ENCODE measurements at regions not wholly inside any gene's neighbourhood (a gene's known extent, or its start where the extent isn't known, plus 50 kb on each side); places are given as distances from the start of the nearest gene placed in this dataset.

DNA sequence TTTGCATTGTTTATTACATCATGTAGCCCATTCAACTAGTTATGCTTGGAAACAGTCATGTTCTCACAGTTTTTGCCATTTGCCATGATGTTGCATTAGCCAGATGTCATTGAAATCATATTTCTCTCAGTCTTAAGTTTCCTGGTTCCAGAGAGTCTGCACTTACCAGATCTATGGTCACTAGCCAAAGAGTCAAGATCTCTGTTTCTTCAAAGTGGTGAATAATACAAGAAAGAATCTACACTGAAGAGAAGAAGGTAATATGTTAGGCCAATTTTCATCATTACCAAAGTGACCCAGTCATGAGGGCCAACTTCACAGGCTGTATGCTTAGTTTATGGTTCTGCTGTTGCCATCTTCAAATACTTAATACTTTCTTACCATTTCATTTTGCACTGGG lies 89.0 kb upstream of the PHYHIPL start:
- intact Hi-C loops (cut with micrococcal nuclease) = no loop called here
- H3K27ac Mint-ChIP-seq = no peak overlapping the region

GRCh38 chr10:59088912-59089573 lies 87.4 kb upstream of the PHYHIPL start:
- Histone ChIP-seq H3K27me3 (replicated peaks in 1 of 4; ENCODE audit: control extremely low read depth in 1 of 4, control insufficient read depth in 3 of 4, insufficient read depth in 4 of 4, low read length in 3 of 4) (no peaks in the 10 kb centered on the region), H4K20me1 (ENCODE audit: control insufficient read depth, insufficient read depth, low read length, poor library complexity, severe bottlenecking) (no peaks in the 10 kb centered on the region), H3K4me3 (ENCODE audit: control extremely low read depth in 1 of 5, extremely low read depth in 1 of 5, insufficient read depth in 1 of 5, low read depth in 2 of 5, low read length in 4 of 5) (no peak overlapping the region), H3K9me3 (ENCODE audit: control extremely low read depth in 1 of 3, control insufficient read depth in 2 of 3, insufficient read depth in 1 of 3, low read length in 2 of 3) (no peaks in the 10 kb centered on the region), H3K9ac (ENCODE audit: low read length) (no peak overlapping the region), H3K27ac (ENCODE audit: low read length in 2 of 2) (no peak overlapping the region), H3K36me3 (replicated peaks in 1 of 2; ENCODE audit: control extremely low read depth in 1 of 2, control insufficient read depth in 1 of 2, extremely low read depth in 1 of 2, insufficient read depth in 2 of 2, low read length in 1 of 2) (no peaks in the 10 kb centered on the region), H3K4me1 (ENCODE audit: control insufficient read depth in 2 of 2, insufficient read depth in 2 of 2, low read length in 2 of 2) (no peaks in the 10 kb centered on the region), H2AFZ (ENCODE audit: insufficient read depth, low read depth, low read length, poor library complexity, severe bottlenecking) (no peak overlapping the region), H3K4me2 (replicated peaks; ENCODE audit: low read depth, low read length, poor library complexity, severe bottlenecking) (no peak overlapping the region), H3K79me2 (ENCODE audit: control insufficient read depth, insufficient read depth, low read length) (no peaks in the 10 kb centered on the region)
- 89% methylated on average over 6 of the region's 11 CpGs for WGBS (ENCODE audit: insufficient coverage)
- no peak for ATAC-seq (ENCODE audit: low read depth)
- TF ChIP-seq CTCF (IDR thresholded peaks at IDR 0.05) (no peak), EZH2 (IDR thresholded peaks at IDR 0.05; ENCODE audit: borderline replicate concordance, insufficient read depth, low read depth, low read length, poor library complexity, severe bottlenecking) (no peak)
- Mint-ChIP-seq H3K27me3 (peaks cover 3% of the 10 kb centered on the region), H3K4me3 (no peak overlapping the region), H3K27ac (no peak overlapping the region), H3K9me3 (ENCODE audit: insufficient read depth) (peaks cover 4% of the 10 kb centered on the region), H3K4me1 (no peaks in the 10 kb centered on the region)
- CTCF ChIA-PET = no interaction called here
- POLR2A ChIA-PET = no interaction called here
- intact Hi-C loops (cut with micrococcal nuclease) = no loop called here
- no peak for DNase-seq

More for the DNA sequence above, 89.0 kb upstream of the PHYHIPL start:
- no peak overlapping the region for H3K4me3 ChIP-seq (ENCODE audit: control extremely low read depth in 1 of 5, extremely low read depth in 1 of 5, insufficient read depth in 1 of 5, low read depth in 2 of 5, low read length in 4 of 5)
- Mint-ChIP-seq H3K4me3 (no peak overlapping the region), H3K4me1 (no peaks in the 10 kb centered on the region), H3K9me3 (ENCODE audit: insufficient read depth) (peaks cover 4% of the 10 kb centered on the region), H3K27me3 (peaks cover 3% of the 10 kb centered on the region)
- no peak overlapping the region for H3K4me2 ChIP-seq (replicated peaks; ENCODE audit: low read depth, low read length, poor library complexity, severe bottlenecking)
- H3K27me3 ChIP-seq (replicated peaks in 1 of 4; ENCODE audit: control extremely low read depth in 1 of 4, control insufficient read depth in 3 of 4, insufficient read depth in 4 of 4, low read length in 3 of 4) = no peaks in the 10 kb centered on the region
- ATAC-seq (ENCODE audit: low read depth) = no peak
- no peak overlapping the region for H2AFZ ChIP-seq (ENCODE audit: insufficient read depth, low read depth, low read length, poor library complexity, severe bottlenecking)
- no peaks in the 10 kb centered on the region for H3K79me2 ChIP-seq (ENCODE audit: control insufficient read depth, insufficient read depth, low read length)
- no peak overlapping the region for H3K27ac ChIP-seq (ENCODE audit: low read length in 2 of 2)
- ChIA-PET CTCF (no interaction called here), POLR2A (no interaction called here)
- no peak for TF ChIP-seq EZH2 (IDR thresholded peaks at IDR 0.05; ENCODE audit: borderline replicate concordance, insufficient read depth, low read depth, low read length, poor library complexity, severe bottlenecking)
- TF ChIP-seq CTCF (IDR thresholded peaks at IDR 0.05) = no peak
- no peaks in the 10 kb centered on the region for H3K4me1 ChIP-seq (ENCODE audit: control insufficient read depth in 2 of 2, insufficient read depth in 2 of 2, low read length in 2 of 2)
- H4K20me1 ChIP-seq (ENCODE audit: control insufficient read depth, insufficient read depth, low read length, poor library complexity, severe bottlenecking) = no peaks in the 10 kb centered on the region
- no peaks in the 10 kb centered on the region for H3K36me3 ChIP-seq (replicated peaks in 1 of 2; ENCODE audit: control extremely low read depth in 1 of 2, control insufficient read depth in 1 of 2, extremely low read depth in 1 of 2, insufficient read depth in 2 of 2, low read length in 1 of 2)
- no peak for DNase-seq
- no peaks in the 10 kb centered on the region for H3K9me3 ChIP-seq (ENCODE audit: control extremely low read depth in 1 of 3, control insufficient read depth in 2 of 3, insufficient read depth in 1 of 3, low read length in 2 of 3)
- no peak overlapping the region for H3K9ac ChIP-seq (ENCODE audit: low read length)

All from B cell (primary cell).